Common myeloid progenitor, CD34-positive (primary cell): ENCODE measurements at regions not wholly inside any gene's neighbourhood (a gene's known extent, or its start where the extent isn't known, plus 50 kb on each side); places are given as distances from the start of the nearest gene placed in this dataset.

Experiments
- CTCF ChIA-PET: fragments of 350-600 bp; sonication (Branson Sonifier 250); formaldehyde crosslinking; loops from one replicate; lab custom pipeline; 2021; ENCODE audit warnings: antibody characterized with exemption; lab: Charles Lee
- POLR2A ChIA-PET: fragments of 350-600 bp; sonication (Branson Sonifier 250); formaldehyde crosslinking; loops from one replicate; lab custom pipeline; 2021; ENCODE audit warnings: antibody characterized with exemption; lab: Charles Lee
- DNase-seq, 3 donors: peaks; one replicate each; pipeline versions ENCODE4 v3.0.0 to v3.0.0-alpha.2; 2013
- H3K27ac ChIP-seq, 2 experiments: 1 replicate in 1 of 2; 2 replicates in 1 of 2; pipeline ENCODE4 v1.7.0; 2013; ENCODE audit warnings: inconsistent platforms in 2 of 2, low read length in 2 of 2, mild to moderate bottlenecking in 2 of 2, low read depth in 1 of 2, moderate library complexity in 1 of 2; ENCODE audit not compliant: severe bottlenecking in 2 of 2, insufficient read depth in 1 of 2, poor library complexity in 1 of 2
- H3K27me3 ChIP-seq, 5 experiments: replicated peaks in 2 of 5; 1 replicate in 3 of 5; 2 replicates in 2 of 5; pipeline versions ENCODE4 v1.6.1 to v1.7.0; 2013; ENCODE audit warnings: low read length in 4 of 5, mild to moderate bottlenecking in 2 of 5, moderate library complexity in 2 of 5, inconsistent platforms in 1 of 5; ENCODE audit not compliant: insufficient read depth in 5 of 5, control insufficient read depth in 4 of 5
- H3K36me3 ChIP-seq, 4 experiments: 1 replicate in 2 of 4; 2 replicates in 2 of 4; pipeline versions ENCODE4 v1.6.1 to v1.7.0; 2013; ENCODE audit warnings: low read length in 3 of 4, control low read depth in 1 of 4, mild to moderate bottlenecking in 1 of 4; ENCODE audit not compliant: control insufficient read depth in 4 of 4, insufficient read depth in 4 of 4
- H3K4me1 ChIP-seq, 4 experiments: 1 replicate in 3 of 4; 2 replicates in 1 of 4; pipeline versions ENCODE4 v1.6.1 to v1.7.1; 2013; ENCODE audit warnings: low read length in 3 of 4, mild to moderate bottlenecking in 3 of 4, control low read depth in 1 of 4, inconsistent platforms in 1 of 4, moderate library complexity in 1 of 4; ENCODE audit not compliant: control insufficient read depth in 4 of 4, insufficient read depth in 4 of 4; ENCODE audit errors: control extremely low read depth in 1 of 4
- H3K4me3 ChIP-seq, 7 experiments: 1 replicate in 4 of 7; 2 replicates in 3 of 7; pipeline versions ENCODE4 v1.5.1 to v1.7.0; 2013; ENCODE audit warnings: mild to moderate bottlenecking in 7 of 7, low read length in 6 of 7, moderate library complexity in 6 of 7, inconsistent platforms in 2 of 7, low read depth in 2 of 7, control low read depth in 1 of 7; ENCODE audit not compliant: insufficient read depth in 4 of 7, control insufficient read depth in 1 of 7; ENCODE audit errors: extremely low read depth in 1 of 7
- H3K9me3 ChIP-seq, 5 experiments: 1 replicate in 4 of 5; 2 replicates in 1 of 5; pipeline versions ENCODE4 v1.6.1 to v1.7.1; 2013; ENCODE audit warnings: low read length in 4 of 5, mild to moderate bottlenecking in 2 of 5, inconsistent platforms in 1 of 5, low read depth in 1 of 5, moderate library complexity in 1 of 5; ENCODE audit not compliant: control insufficient read depth in 4 of 5, insufficient read depth in 2 of 5; ENCODE audit errors: control extremely low read depth in 1 of 5
- WGBS: methylation state at CpG from one replicate; pipeline ENCODE4 v1.1.5; 2013; ENCODE audit not compliant: insufficient coverage; 5-methylcytosine and 5-hydroxymethylcytosine counted together

DNA sequence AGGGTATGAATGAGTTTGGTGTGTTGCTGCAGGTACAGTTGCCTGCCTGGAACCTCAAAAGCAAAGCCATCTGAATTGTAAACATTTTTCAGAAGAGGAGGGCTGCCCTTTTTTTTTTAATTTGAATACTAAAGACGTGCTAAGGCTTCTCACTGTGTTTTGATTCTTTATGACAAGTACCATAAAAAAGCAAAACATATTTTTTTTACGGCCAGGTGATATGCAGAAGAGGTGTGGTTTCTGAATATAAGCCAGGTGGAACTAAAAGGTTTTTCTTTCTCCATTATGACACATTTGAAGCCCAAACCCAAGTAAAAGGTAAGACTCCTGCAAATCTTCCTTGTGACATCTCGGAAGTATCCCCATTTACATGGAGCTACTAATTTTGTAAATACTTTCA lies 246.3 kb downstream of the IRS1 start:
- Histone ChIP-seq H3K4me1 (no peaks in the 10 kb centered on the region), H3K9me3 (no peaks in the 10 kb centered on the region), H3K36me3 (no peaks in the 10 kb centered on the region), H3K27me3 (peaks cover 0 to 3% (median 3%) of the 10 kb centered on the region in 5 experiments), H3K27ac (no peak overlapping the region), H3K4me3 (no peak overlapping the region)
- 100% methylated on average over 1 of the region's 3 CpGs for WGBS
- no peak for DNase-seq
- CTCF ChIA-PET = no interaction called here
- POLR2A ChIA-PET = no interaction called here

DNA sequence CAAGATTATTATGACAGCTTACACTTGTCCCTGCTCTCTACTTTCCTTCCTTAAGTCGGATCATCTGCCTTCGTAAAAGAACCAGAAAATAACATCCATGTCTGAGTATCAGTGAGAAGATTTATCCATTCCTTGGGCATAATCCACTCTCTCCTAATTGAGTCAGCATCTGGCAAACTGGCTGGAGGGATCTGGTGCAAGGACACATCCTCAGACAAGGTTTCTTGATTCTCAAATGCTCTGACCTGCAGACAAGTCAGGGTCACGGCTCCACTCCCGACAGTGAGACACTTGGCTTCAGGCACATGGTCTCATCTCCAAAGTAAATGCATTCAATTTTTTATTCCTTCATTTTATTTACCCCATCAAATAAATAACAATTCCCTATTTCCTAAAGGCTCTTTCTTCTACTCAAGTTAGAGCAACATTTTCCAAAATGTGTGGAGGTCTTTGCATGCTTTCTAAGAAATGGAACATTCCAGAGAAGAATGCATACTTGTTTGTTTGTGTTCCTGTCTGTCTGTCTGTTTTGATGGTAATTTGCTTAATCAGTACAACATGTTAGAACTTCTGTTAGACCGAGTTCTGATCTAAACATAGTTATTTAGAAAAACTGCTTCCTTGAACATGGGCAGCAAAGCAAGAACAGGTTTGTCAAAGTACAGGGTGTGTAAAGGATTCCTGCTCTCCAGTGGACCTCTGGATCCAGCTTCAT lies 246.9 kb downstream of the IRS1 start:
- H3K27me3 ChIP-seq = peaks cover 0 to 3% (median under 1%) of the 10 kb centered on the region in 5 experiments
- H3K36me3 ChIP-seq = no peaks in the 10 kb centered on the region
- no peak overlapping the region for H3K4me3 ChIP-seq
- 88% methylated on average over 2 of the region's 5 CpGs for WGBS
- no peaks in the 10 kb centered on the region for H3K9me3 ChIP-seq
- POLR2A ChIA-PET = no interaction called here
- CTCF ChIA-PET = no interaction called here
- DNase-seq = no peak
- H3K27ac ChIP-seq = no peak overlapping the region
- no peaks in the 10 kb centered on the region for H3K4me1 ChIP-seq

DNA sequence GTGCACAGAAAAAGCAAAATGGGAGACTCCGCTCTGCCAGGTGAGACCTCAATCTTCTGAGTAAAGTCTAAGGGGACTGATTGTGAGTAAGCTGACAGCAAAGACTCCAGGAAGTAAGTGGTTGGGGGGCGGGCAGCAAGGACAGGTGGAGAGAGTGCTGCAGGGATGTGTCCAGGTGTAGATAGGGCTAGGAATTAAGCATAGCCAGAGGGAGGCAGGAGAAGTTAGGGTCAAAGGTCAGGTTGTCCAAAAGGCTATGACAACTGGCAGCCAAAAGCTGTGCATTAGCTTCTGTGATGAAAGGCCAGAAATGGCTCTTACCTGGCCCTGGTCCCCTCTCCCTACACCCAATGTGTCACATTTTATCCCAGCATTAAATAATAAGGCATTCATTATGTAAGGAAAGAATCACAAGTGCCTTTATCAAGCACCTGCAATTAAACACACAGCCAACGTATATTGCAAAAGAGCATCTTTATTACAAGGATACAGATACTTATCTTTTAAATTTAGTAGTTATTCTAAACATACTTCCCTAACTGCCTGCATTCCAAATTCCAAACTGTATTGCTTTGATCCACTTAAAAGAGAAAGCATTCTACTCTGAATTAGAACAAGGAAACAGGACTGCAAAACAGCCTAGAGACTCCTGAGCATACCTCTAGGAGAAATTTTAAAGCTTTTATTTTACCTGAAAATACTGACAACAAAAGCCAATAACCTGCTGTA lies 247.9 kb downstream of the IRS1 start:
- H3K4me3 ChIP-seq = no peak overlapping the region
- no peak for DNase-seq
- ChIA-PET POLR2A (no interaction called here), CTCF (no interaction called here)
- H3K9me3 ChIP-seq = no peaks in the 10 kb centered on the region
- WGBS = 87% methylated on average over 2 of the region's 3 CpGs
- H3K27ac ChIP-seq = no peak overlapping the region
- H3K27me3 ChIP-seq = peaks cover 0 to 2% (median 0%) of the 10 kb centered on the region in 5 experiments
- H3K4me1 ChIP-seq = no peaks in the 10 kb centered on the region
- H3K36me3 ChIP-seq = no peaks in the 10 kb centered on the region

DNA sequence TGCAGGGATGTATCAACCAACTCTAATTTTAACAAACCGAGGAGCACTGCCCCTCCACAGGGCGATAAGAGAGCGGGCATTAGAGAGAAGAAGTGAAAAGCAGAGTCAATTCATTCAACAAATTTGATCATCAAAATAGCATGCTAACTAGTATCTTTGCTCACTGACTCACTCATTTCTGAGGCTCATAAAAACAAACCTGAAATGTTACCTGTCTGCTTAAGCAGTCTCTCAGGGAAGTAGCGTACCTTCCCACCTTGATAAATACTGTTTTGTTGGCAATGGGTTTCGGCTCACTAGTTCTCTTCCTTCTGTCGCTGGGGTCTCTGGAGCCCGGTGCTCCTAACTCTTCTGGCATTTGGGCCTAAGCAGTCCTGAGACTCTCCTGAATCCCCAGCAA lies 248.8 kb downstream of the IRS1 start:
- CTCF ChIA-PET = no interaction called here
- no peaks in the 10 kb centered on the region for H3K9me3 ChIP-seq
- H3K4me1 ChIP-seq = no peaks in the 10 kb centered on the region
- POLR2A ChIA-PET = no interaction called here
- no peak overlapping the region for H3K4me3 ChIP-seq
- 93% methylated on average over 6 of the region's 7 CpGs for WGBS
- H3K27ac ChIP-seq = no peak overlapping the region
- peaks cover 0 to 2% (median 0%) of the 10 kb centered on the region in 5 experiments for H3K27me3 ChIP-seq
- H3K36me3 ChIP-seq = no peaks in the 10 kb centered on the region
- DNase-seq = no peak

- ChIA-PET CTCF (no interaction called here), POLR2A (no interaction called here)
- DNase-seq = no peak
- no peak overlapping the region for H3K27ac ChIP-seq
- no peaks in the 10 kb centered on the region for H3K4me1 ChIP-seq
- no peak overlapping the region for H3K4me3 ChIP-seq
- H3K36me3 ChIP-seq = no peaks in the 10 kb centered on the region
- WGBS = 100% methylated on average over 2 of the region's 2 CpGs
- H3K9me3 ChIP-seq = no peaks in the 10 kb centered on the region
- H3K27me3 ChIP-seq = no peaks in the 10 kb centered on the region
Observed at GRCh38 chr2:226548732-226549131, 250.9 kb downstream of the IRS1 start.

DNA sequence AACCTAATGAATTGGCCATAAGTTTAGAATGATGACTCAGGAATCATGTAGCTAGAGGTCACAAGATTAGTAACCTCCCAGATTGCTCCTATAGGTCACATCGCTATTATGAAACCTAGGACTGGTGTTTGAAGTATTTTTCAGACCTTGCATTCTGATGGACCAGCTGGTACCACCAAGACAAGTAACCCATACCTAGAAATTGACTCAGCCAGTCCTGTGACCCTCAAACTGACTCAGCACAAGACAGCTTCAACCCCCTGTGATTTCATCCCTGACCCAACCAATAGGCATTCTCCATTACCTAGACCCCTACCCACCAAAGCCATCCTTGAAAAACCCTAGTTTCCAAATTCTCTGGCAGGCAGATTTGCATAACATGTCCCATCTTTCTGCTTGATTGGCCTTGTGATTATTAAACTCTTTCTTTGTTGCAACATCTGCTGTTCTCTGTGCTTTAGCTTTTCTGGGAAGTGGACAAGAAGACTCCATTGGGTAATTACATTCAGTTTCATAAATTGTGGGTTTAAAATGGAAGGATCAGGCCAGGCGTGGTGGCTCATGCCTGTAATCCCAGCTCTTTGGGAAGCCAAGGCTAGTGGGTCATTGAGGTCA lies 254.9 kb downstream of the IRS1 start:
- Histone ChIP-seq H3K27ac (no peak overlapping the region), H3K4me1 (no peaks in the 10 kb centered on the region), H3K27me3 (no peaks in the 10 kb centered on the region), H3K36me3 (no peaks in the 10 kb centered on the region), H3K4me3 (no peak overlapping the region), H3K9me3 (no peaks in the 10 kb centered on the region)
- WGBS = 86% methylated on average over 1 of the region's 2 CpGs
- no peak for DNase-seq
- POLR2A ChIA-PET = interaction anchor here (0.6 kb wide), 1 partner anchor 960 kb away, joined by 3 read pairs; no protein-coding TSS in a partner anchor
- CTCF ChIA-PET = no interaction called here
